ENCODE measurements at regions not wholly inside any gene's neighbourhood (a gene's known extent, or its start where the extent isn't known, plus 50 kb on each side); places are given as distances from the start of the nearest gene placed in this dataset.

DNA sequence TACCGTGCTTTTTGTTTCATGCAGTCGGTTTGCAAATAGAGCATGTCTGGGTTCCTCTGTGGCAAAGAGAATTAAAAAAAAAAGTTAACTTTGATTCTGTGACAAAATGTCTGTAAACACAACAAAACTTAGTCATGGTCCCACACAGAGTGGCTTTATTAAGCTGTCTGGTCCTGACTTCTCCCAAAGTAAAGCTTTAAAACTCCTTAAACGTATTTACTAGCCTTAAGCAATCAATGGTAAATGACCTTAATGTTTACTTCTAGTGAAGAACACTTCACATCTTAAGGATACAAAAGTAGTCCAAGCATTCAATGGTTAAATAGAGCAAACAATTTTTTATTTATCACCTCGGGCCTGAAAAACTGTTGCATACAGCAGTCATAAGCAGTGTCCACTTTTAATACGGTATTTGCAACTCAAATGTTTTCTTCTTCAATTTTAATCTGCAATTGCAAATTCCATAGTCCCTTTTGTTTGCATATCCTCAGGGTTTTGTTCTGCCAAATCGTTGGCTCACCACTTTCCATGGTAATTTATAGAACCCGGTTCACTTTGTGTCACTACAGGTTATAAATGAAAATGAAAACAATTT is 453.0 kb upstream of the MIS18BP1 start:
- TF ChIP-seq LEF1 (IDR thresholded peaks at IDR 0.05; ENCODE audit: borderline replicate concordance) (no peak), FOXA1 (IDR thresholded peaks at IDR 0.05) (no peak), SUZ12 (IDR thresholded peaks at IDR 0.05) (no peak), SP1 (IDR thresholded peaks at IDR 0.05) (no peak)
- CTCF ChIA-PET, result no interaction called here
- POLR2A ChIA-PET, result no interaction called here
- no peak for DNase-seq (ENCODE audit: extremely low spot score)

- TF ChIP-seq BHLHE40 (IDR thresholded peaks at IDR 0.05; ENCODE audit: borderline replicate concordance), result no peak
- no peak for TF ChIP-seq PKNOX1 (IDR thresholded peaks at IDR 0.05)
- TF ChIP-seq LEF1 (IDR thresholded peaks at IDR 0.05; ENCODE audit: borderline replicate concordance), result no peak
- no peak for TF ChIP-seq NFRKB (IDR thresholded peaks at IDR 0.05)
- no peak for TF ChIP-seq ARNT (IDR thresholded peaks at IDR 0.05)
- TF ChIP-seq SUZ12 (IDR thresholded peaks at IDR 0.05), result no peak
- no peak for TF ChIP-seq TARDBP (IDR thresholded peaks at IDR 0.05)
- TF ChIP-seq ELF4 (IDR thresholded peaks at IDR 0.05), result no peak
- TF ChIP-seq CTBP1 (IDR thresholded peaks at IDR 0.05; ENCODE audit: borderline replicate concordance), result no peak
- TF ChIP-seq SP1 (IDR thresholded peaks at IDR 0.05), result no peak
- TF ChIP-seq ZNF384 (IDR thresholded peaks at IDR 0.05), result no peak
- TF ChIP-seq L3MBTL2 (conservative IDR thresholded peaks at IDR 0.05), result no peak
- TF ChIP-seq FOXK2 (IDR thresholded peaks at IDR 0.05), result no peak
- no peak for TF ChIP-seq HDGF (IDR thresholded peaks at IDR 0.05; ENCODE audit: borderline replicate concordance)
- no peak for TF ChIP-seq FOXA1 (IDR thresholded peaks at IDR 0.05)
- POLR2A ChIA-PET, result no interaction called here
- no peak for DNase-seq (ENCODE audit: extremely low spot score)
- CTCF ChIA-PET, result no interaction called here
Measured at GRCh38 chr14:45699471-45699870, 446.5 kb upstream of the MIS18BP1 start.

GRCh38 chr14:45698462-45699134 is 445.6 kb upstream of the MIS18BP1 start:
- CTCF ChIA-PET, result no interaction called here
- DNase-seq (ENCODE audit: extremely low spot score), result no peak
- POLR2A ChIA-PET, result no interaction called here
- TF ChIP-seq SP1 (IDR thresholded peaks at IDR 0.05) (no peak), BHLHE40 (IDR thresholded peaks at IDR 0.05; ENCODE audit: borderline replicate concordance) (no peak), FOXK2 (IDR thresholded peaks at IDR 0.05) (no peak), FOXM1 (IDR thresholded peaks at IDR 0.05; ENCODE audit: borderline replicate concordance) (no peak), ELF4 (IDR thresholded peaks at IDR 0.05) (no peak), TARDBP (IDR thresholded peaks at IDR 0.05) (no peak), LEF1 (IDR thresholded peaks at IDR 0.05; ENCODE audit: borderline replicate concordance) (no peak)

DNA sequence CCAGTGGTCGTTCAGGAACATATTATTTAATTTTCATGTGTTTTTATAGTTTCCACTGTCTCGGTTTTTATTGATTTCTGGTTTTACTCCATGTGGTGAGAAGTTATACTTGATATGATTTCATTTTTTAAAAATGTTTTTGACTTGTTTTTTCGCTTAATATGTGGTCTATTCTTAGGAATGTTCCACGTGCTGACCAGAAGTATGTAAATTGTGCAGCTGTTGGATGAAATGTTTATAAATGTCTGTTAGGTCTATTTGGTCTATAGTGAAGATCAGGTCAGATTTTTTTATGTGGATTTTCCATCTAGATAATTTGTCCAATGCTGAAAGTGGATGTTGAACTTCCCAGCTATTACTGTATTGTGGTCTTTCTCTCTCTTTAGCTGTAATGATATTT is 433.8 kb upstream of the MIS18BP1 start:
- POLR2A ChIA-PET, result no interaction called here
- TF ChIP-seq FOXK2 (IDR thresholded peaks at IDR 0.05) (no peak), SUZ12 (IDR thresholded peaks at IDR 0.05) (no peak), TARDBP (IDR thresholded peaks at IDR 0.05) (no peak), NFRKB (IDR thresholded peaks at IDR 0.05) (no peak), SP1 (IDR thresholded peaks at IDR 0.05) (no peak), L3MBTL2 (conservative IDR thresholded peaks at IDR 0.05) (no peak), ZNF384 (IDR thresholded peaks at IDR 0.05) (no peak), PKNOX1 (IDR thresholded peaks at IDR 0.05) (no peak), CTBP1 (IDR thresholded peaks at IDR 0.05; ENCODE audit: borderline replicate concordance) (no peak), ARNT (IDR thresholded peaks at IDR 0.05) (no peak), FOXM1 (IDR thresholded peaks at IDR 0.05; ENCODE audit: borderline replicate concordance) (no peak), BHLHE40 (IDR thresholded peaks at IDR 0.05; ENCODE audit: borderline replicate concordance) (no peak), FOXA1 (IDR thresholded peaks at IDR 0.05) (no peak), ELF4 (IDR thresholded peaks at IDR 0.05) (no peak), HDGF (IDR thresholded peaks at IDR 0.05; ENCODE audit: borderline replicate concordance) (no peak), LEF1 (IDR thresholded peaks at IDR 0.05; ENCODE audit: borderline replicate concordance) (no peak)
- no peak for DNase-seq (ENCODE audit: extremely low spot score)
- CTCF ChIA-PET, result no interaction called here

- ChIA-PET POLR2A (no interaction called here), CTCF (no interaction called here)
- TF ChIP-seq NFRKB (IDR thresholded peaks at IDR 0.05), result no peak
- no peak for TF ChIP-seq PKNOX1 (IDR thresholded peaks at IDR 0.05)
- no peak for TF ChIP-seq TARDBP (IDR thresholded peaks at IDR 0.05)
- DNase-seq (ENCODE audit: extremely low spot score), result no peak
Measured at GRCh38 chr14:45680531-45680930, 427.5 kb upstream of the MIS18BP1 start.

- ChIA-PET CTCF (no interaction called here), POLR2A (no interaction called here)
- TF ChIP-seq FOXA1 (IDR thresholded peaks at IDR 0.05) (no peak), LEF1 (IDR thresholded peaks at IDR 0.05; ENCODE audit: borderline replicate concordance) (no peak), ARNT (IDR thresholded peaks at IDR 0.05) (no peak), FOXK2 (IDR thresholded peaks at IDR 0.05) (no peak), ZNF384 (IDR thresholded peaks at IDR 0.05) (no peak), SUZ12 (IDR thresholded peaks at IDR 0.05) (no peak), ELF4 (IDR thresholded peaks at IDR 0.05) (no peak), BHLHE40 (IDR thresholded peaks at IDR 0.05; ENCODE audit: borderline replicate concordance) (no peak), L3MBTL2 (conservative IDR thresholded peaks at IDR 0.05) (no peak), PKNOX1 (IDR thresholded peaks at IDR 0.05) (no peak), SP1 (IDR thresholded peaks at IDR 0.05) (no peak), HDGF (IDR thresholded peaks at IDR 0.05; ENCODE audit: borderline replicate concordance) (no peak), FOXM1 (IDR thresholded peaks at IDR 0.05; ENCODE audit: borderline replicate concordance) (no peak), CTBP1 (IDR thresholded peaks at IDR 0.05; ENCODE audit: borderline replicate concordance) (no peak), TARDBP (IDR thresholded peaks at IDR 0.05) (no peak)
- DNase-seq (ENCODE audit: extremely low spot score), result no peak
Measured at GRCh38 chr14:45679853-45680252, 426.9 kb upstream of the MIS18BP1 start.

All from HEK293T (cell line).